PC-3 (cell line): ENCODE measurements at regions not wholly inside any gene's neighbourhood (a gene's known extent, or its start where the extent isn't known, plus 50 kb on each side); places are given as distances from the start of the nearest gene placed in this dataset.

Experiments used
- EZH2phosphoT487 ChIP-seq: fragments of 300-600 bp; sonication (generic); IDR thresholded peaks from 2 replicates; pipeline ENCODE4 v1.6.1; 2018; ENCODE audit warnings: mild to moderate bottlenecking, antibody characterized with exemption, low read length, borderline replicate concordance
- TF ChIP-seq, protein P1 (sequence below): fragments of 300-600 bp; sonication (generic); conservative IDR thresholded peaks from 2 replicates; pipeline ENCODE4 v1.5.1; 2017; ENCODE audit warnings: antibody characterized with exemption, low read depth, mild to moderate bottlenecking, low read length

DNA sequence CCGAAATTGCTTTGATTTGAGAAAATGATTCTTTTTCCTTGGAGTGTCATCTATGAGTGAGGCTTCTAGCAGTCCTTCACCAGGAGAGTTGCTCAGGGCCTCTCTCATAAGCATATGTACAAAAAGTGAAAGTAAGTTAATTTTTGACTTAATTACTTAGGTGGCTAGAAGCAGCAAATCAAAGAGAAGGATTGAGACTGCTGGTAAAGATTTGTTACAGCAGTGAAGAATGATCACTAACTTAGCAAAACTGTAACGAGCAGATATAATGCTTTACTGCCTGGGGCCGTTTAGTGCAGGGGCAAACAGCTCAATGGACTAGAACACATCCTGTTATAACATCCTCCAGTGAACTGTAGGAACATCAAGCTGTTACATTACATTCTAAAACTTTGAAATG is 167.8 kb upstream of the RIPOR2 start:
- TF ChIP-seq, protein P1, sequence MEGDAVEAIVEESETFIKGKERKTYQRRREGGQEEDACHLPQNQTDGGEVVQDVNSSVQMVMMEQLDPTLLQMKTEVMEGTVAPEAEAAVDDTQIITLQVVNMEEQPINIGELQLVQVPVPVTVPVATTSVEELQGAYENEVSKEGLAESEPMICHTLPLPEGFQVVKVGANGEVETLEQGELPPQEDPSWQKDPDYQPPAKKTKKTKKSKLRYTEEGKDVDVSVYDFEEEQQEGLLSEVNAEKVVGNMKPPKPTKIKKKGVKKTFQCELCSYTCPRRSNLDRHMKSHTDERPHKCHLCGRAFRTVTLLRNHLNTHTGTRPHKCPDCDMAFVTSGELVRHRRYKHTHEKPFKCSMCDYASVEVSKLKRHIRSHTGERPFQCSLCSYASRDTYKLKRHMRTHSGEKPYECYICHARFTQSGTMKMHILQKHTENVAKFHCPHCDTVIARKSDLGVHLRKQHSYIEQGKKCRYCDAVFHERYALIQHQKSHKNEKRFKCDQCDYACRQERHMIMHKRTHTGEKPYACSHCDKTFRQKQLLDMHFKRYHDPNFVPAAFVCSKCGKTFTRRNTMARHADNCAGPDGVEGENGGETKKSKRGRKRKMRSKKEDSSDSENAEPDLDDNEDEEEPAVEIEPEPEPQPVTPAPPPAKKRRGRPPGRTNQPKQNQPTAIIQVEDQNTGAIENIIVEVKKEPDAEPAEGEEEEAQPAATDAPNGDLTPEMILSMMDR: no peak
- TF ChIP-seq EZH2phosphoT487: no peak
